ENCODE measurements at regions not wholly inside any gene's neighbourhood (a gene's known extent, or its start where the extent isn't known, plus 50 kb on each side); places are given as distances from the start of the nearest gene placed in this dataset.
"Not testable (repeated sequence)": the region's sequence is repeated elsewhere in the genome, so short reads cannot be mapped to it uniquely, and the experiment has no call there.

DNA sequence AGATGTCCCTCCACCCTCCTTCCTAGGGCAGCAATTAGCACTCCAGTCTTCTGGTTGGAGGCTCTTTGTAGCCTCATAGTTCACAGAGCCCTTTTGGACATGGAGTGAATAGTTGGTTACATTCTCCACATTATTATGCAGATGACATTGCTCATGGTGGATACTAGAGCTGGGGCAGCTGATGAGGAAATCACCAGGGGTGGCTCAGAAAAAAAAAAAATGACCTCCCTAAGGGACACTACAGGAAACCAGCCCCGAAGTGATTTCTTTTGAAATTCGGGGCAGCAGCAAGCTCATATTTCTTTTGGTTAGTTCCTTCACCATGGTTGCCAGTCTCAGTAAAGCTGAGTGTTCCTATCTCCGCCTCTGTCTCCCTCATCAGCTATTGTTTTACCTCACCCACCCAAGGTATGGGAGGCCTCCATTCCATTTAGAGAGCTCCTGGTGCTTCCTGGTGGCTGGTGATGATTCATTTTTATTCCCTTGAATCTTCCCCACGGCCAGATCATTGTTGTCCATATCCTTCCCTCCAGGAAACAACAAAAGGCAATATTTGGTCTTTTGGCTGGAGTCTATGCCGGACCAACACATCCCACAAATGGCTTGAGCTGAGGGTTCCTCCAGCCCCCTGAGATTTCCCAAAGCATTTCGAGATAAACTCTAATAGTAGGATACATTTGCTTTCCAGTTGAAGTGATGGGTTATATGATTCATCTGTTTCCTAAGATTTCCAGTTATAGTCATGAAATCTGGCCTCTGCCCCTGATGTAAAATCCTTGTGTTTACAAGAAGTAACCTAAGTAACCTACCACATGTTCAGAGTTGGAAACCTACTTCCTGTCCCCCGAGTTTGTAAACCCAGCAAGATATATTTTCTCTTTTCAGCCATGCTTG is 56.2 kb upstream of the NID2 start:
- TF ChIP-seq CTCF (IDR thresholded peaks at IDR 0.05; ENCODE audit: low read depth, low read length), result no peak
- peak overlapping the region in 1 of 2 donors; percentile 9 for H3K4me3 ChIP-seq (replicated peaks in 1 of 2; ENCODE audit: low read depth in 2 of 2, low read length in 2 of 2)
- DNase-seq (ENCODE audit: low read depth in 2 of 2), result peak; percentile 93 to 94

GRCh38 chr14:52122163-52122562 is 53.3 kb upstream of the NID2 start:
- DNase-seq (ENCODE audit: low read depth in 2 of 2); H3K4me3 ChIP-seq (replicated peaks in 1 of 2; ENCODE audit: low read depth in 2 of 2, low read length in 2 of 2): not testable (repeated sequence)

DNA sequence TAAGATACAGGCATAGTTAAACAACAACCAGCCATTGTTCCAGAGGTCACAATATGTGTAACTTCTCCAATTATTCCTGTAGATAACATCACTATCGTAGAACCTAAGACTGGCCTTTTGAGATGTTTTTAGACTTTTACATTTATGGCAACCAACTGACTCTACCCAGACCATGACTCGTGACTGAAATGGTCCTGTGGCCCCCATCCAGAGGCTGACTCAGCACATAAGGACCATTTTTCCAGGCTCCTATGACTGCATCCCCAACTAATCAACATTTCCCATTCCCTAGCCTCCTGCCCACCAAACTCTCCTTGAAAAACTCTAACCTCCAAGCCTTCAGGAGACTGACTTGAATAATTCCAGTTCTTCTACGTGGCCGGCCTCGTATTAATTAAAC is 52.6 kb upstream of the NID2 start:
- no peak for DNase-seq (ENCODE audit: low read depth in 2 of 2)
- no peak for TF ChIP-seq CTCF (IDR thresholded peaks at IDR 0.05; ENCODE audit: low read depth, low read length)
- no peak overlapping the region for H3K4me3 ChIP-seq (replicated peaks in 1 of 2; ENCODE audit: low read depth in 2 of 2, low read length in 2 of 2)

DNA sequence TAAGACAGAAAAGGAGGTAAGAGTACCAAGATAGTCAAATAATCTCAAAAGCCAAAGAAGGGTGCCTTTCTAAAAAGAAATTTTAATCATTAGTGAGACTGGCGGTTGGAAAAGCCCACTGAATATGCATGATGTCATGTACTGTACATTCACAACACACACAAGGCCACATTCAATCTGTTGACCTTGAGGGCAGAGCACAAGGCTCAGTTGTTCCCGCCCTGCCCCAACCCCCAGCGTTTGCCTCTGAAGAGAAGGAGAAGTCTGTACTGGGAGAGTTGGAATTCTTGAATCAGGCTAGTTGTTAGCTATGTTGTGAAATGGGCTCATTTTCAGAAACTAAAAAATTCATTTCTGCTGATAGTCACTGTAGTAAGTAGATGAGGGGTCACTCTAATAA is 50.2 kb upstream of the NID2 start:
- DNase-seq (ENCODE audit: low read depth in 2 of 2), result no peak
- no peak overlapping the region for H3K4me3 ChIP-seq (replicated peaks in 1 of 2; ENCODE audit: low read depth in 2 of 2, low read length in 2 of 2)
- TF ChIP-seq CTCF (IDR thresholded peaks at IDR 0.05; ENCODE audit: low read depth, low read length), result no peak

All from cardiac fibroblast (primary cell).